K562 (cell line): ENCODE measurements at regions not wholly inside any gene's neighbourhood (a gene's known extent, or its start where the extent isn't known, plus 50 kb on each side); places are given as distances from the start of the nearest gene placed in this dataset.
A peak's percentile ranks its signal among the peaks of the same experiment; 100 is the strongest.

Source experiments
- ATAC-seq: fragments of 200-7000 bp; cut with Tn5 transposase; 3 replicates; pipeline ENCODE4 v1.9.1; 2020; ENCODE audit warnings: moderate library complexity
- BruUV-seq: library from RNA; stranded (reverse); fragments of 400-500 nt; replicated peaks from 2 replicates; lab custom pipeline; 2021; lab: Mats Ljungman, UMichigan
- CTCF ChIA-PET: fragments of 300-600 bp; formaldehyde crosslinking; extraction: SDS; loops from one replicate; lab custom pipeline; 2021; ENCODE audit warnings: low intra/inter-chr PET ratio; lab: Yijun Ruan, JAX
- POLR2A ChIA-PET: fragments of 300-600, 350-650 bp; sonication (Branson Sonifier 250); formaldehyde crosslinking; extraction: SDS; loops from one replicate; lab custom pipeline; 2021; ENCODE audit warnings: antibody characterized with exemption, inconsistent platforms; lab: Yijun Ruan, JAX
- DNase-seq, 4 experiments: peaks; one replicate each; pipeline versions ENCODE4 v3.0.0 to v3.0.0-alpha.2; 2011 to 2018; ENCODE audit warnings: low spot score in 3 of 4, mixed read lengths in 3 of 4; ENCODE audit errors: extremely low read depth in 1 of 4
- FAIRE-seq: peaks from 2 replicates; lab custom pipeline; 2011; peaks lifted over from hg19 to GRCh38; lab: Jason Lieb, UNC
- H2AFZ ChIP-seq: 2 replicates; pipeline ENCODE4 v1.6.0; 2011; ENCODE audit warnings: low read depth, low read length, control low read depth, inconsistent platforms
- H3K27ac ChIP-seq: fragments of 200-600 bp; 3 replicates; pipeline ENCODE4 v1.8.0; 2011; ENCODE audit warnings: low read depth, mild to moderate bottlenecking, control low read depth, inconsistent platforms, low read length, moderate library complexity, mixed read lengths; ENCODE audit errors: extremely low read depth
- H3K27me3 ChIP-seq, 2 experiments: fragments of 300-600 bp in 1 of 2; 2 replicates in 1 of 2; 3 replicates in 1 of 2; pipeline versions ENCODE4 v1.6.0 to v1.8.0; 2011; ENCODE audit warnings: inconsistent platforms in 2 of 2, low read length in 2 of 2, mild to moderate bottlenecking in 1 of 2, mixed read lengths in 1 of 2, moderate library complexity in 1 of 2; ENCODE audit not compliant: control insufficient read depth in 2 of 2, insufficient read depth in 2 of 2
- H3K36me3 ChIP-seq: fragments of 300-600 bp; 3 replicates; pipeline ENCODE4 v1.8.0; 2011; ENCODE audit warnings: mild to moderate bottlenecking, low read length, inconsistent platforms; ENCODE audit not compliant: control insufficient read depth, insufficient read depth
- H3K4me1 ChIP-seq, 2 experiments: fragments of 200-600 bp in 1 of 2; replicated peaks in 1 of 2; 2 replicates in 1 of 2; 3 replicates in 1 of 2; pipeline versions ENCODE4 v1.5.1 to v1.8.0; 2011; ENCODE audit warnings: inconsistent platforms in 2 of 2, low read length in 2 of 2, mild to moderate bottlenecking in 1 of 2, mixed read lengths in 1 of 2, moderate library complexity in 1 of 2; ENCODE audit not compliant: control insufficient read depth in 2 of 2, insufficient read depth in 2 of 2
- H3K4me2 ChIP-seq: 2 replicates; pipeline ENCODE4 v1.6.1; 2011; ENCODE audit warnings: low read length, control low read depth, inconsistent platforms, mixed read lengths; ENCODE audit not compliant: insufficient read depth
- H3K4me3 ChIP-seq: fragments of 200-600 bp; sonication (generic), shearing (Covaris generic); 2 replicates; pipeline ENCODE4 v1.5.1; 2016; ENCODE audit warnings: control low read depth, inconsistent platforms
- H3K79me2 ChIP-seq: fragments of 200-600 bp; 3 replicates; pipeline ENCODE4 v1.8.0; 2011; ENCODE audit warnings: low read length, inconsistent platforms; ENCODE audit not compliant: control insufficient read depth, insufficient read depth
- H3K9ac ChIP-seq, 2 experiments: 2 replicates each; pipeline versions ENCODE4 v1.6.0 to v1.6.1; 2011; ENCODE audit warnings: low read depth in 2 of 2, low read length in 2 of 2, control low read depth in 1 of 2, inconsistent platforms in 1 of 2, mild to moderate bottlenecking in 1 of 2, mixed read lengths in 1 of 2; ENCODE audit not compliant: insufficient read depth in 1 of 2
- H3K9me1 ChIP-seq: one replicate; pipeline ENCODE4 v1.6.0; 2011; ENCODE audit warnings: inconsistent platforms, mild to moderate bottlenecking, low read length, moderate library complexity; ENCODE audit not compliant: control insufficient read depth, insufficient read depth
- H3K9me3 ChIP-seq: replicated peaks from 2 replicates; pipeline ENCODE4 v1.5.1; 2011; ENCODE audit warnings: low read depth, low read length, inconsistent platforms; ENCODE audit not compliant: control insufficient read depth, insufficient read depth
- H4K20me1 ChIP-seq: replicated peaks from 2 replicates; pipeline ENCODE4 v1.6.1; 2011; ENCODE audit warnings: low read length, inconsistent platforms, mixed read lengths; ENCODE audit not compliant: control insufficient read depth, insufficient read depth
- ATF3 ChIP-seq, 2 experiments: fragments of 450-650 bp in 1 of 2; sonication (generic) in 1 of 2; formaldehyde crosslinking in 1 of 2; IDR thresholded peaks in 1 of 2; conservative IDR thresholded peaks in 1 of 2; 2 replicates each; pipeline versions ENCODE4 v1.6.1 to v1.8.1; 2016 to 2023; ENCODE audit warnings: mild to moderate bottlenecking in 2 of 2, moderate library complexity in 2 of 2, inconsistent platforms in 1 of 2, missing genetic modification reagents in 1 of 2
- CEBPB ChIP-seq: fragments of 450-650 bp; IDR thresholded peaks from 2 replicates; pipeline ENCODE4 v1.6.1; 2016; ENCODE audit warnings: missing genetic modification characterization, missing compliant biosample characterization
- CEBPG ChIP-seq, 3 experiments: fragments of 200-800 bp in 1 of 3; sonication (Bioruptor generic) in 1 of 3; sonication (generic) in 1 of 3; formaldehyde crosslinking in 1 of 3; IDR thresholded peaks in 2 of 3; conservative IDR thresholded peaks in 1 of 3; 2 replicates each; pipeline versions ENCODE4 v1.6.1 to v1.8.0; 2016 to 2022; ENCODE audit warnings: missing compliant biosample characterization in 2 of 3, missing genetic modification characterization in 2 of 3, mild to moderate bottlenecking in 1 of 3, missing genetic modification reagents in 1 of 3
- FOSL1 ChIP-seq: fragments of 200-800 bp; sonication (Bioruptor generic); conservative IDR thresholded peaks from 2 replicates; pipeline ENCODE4 v1.6.1; 2016; ENCODE audit warnings: missing genetic modification characterization, missing compliant biosample characterization
- RBFOX2 ChIP-seq: fragments of 200-400 bp; formaldehyde crosslinking; IDR thresholded peaks from 2 replicates; pipeline ENCODE4 v1.6.1; 2017; ENCODE audit warnings: low read depth, mild to moderate bottlenecking, low read length, moderate library complexity
- YY1 ChIP-seq, 3 experiments: IDR thresholded peaks; 2 replicates each; pipeline ENCODE4 v1.6.1; 2011; ENCODE audit warnings: low read length in 2 of 3, mild to moderate bottlenecking in 2 of 3, moderate library complexity in 2 of 3, borderline replicate concordance in 1 of 3, control low read depth in 1 of 3, low read depth in 1 of 3; ENCODE audit not compliant: insufficient read depth in 3 of 3, insufficient replicate concordance in 2 of 3, control insufficient read depth in 1 of 3, insufficient read length in 1 of 3; ENCODE audit errors: extremely low read depth in 1 of 3
- ZNF561 ChIP-seq: fragments of 450-650 bp; formaldehyde crosslinking; conservative IDR thresholded peaks from 2 replicates; pipeline ENCODE4 v1.4.0; 2020; ENCODE audit warnings: mild to moderate bottlenecking, moderate library complexity
- ZNF717 ChIP-seq: fragments of 250-450 bp; sonication (Bioruptor Pico); IDR thresholded peaks from 2 replicates; pipeline ENCODE4 v1.5.0; 2021
- WGBS: fragments of 100-300 bp; shearing (Covaris generic); methylation state at CpG from one replicate; pipeline ENCODE4 v1.1.6; 2016; ENCODE audit warnings: low coverage, mixed read lengths; ENCODE audit not compliant: insufficient coverage; ENCODE audit errors: missing lambda C conversion rate; 5-methylcytosine and 5-hydroxymethylcytosine counted together
- in situ Hi-C: fragments of 300-500 bp; cut with MboI; formaldehyde crosslinking; loops from 4 replicates; pipeline ENCODE4 v1.15.0; 2018; ENCODE audit warnings: inconsistent platforms, mixed read lengths
- intact Hi-C: fragments of 100-400 bp; cut with micrococcal nuclease; formaldehyde crosslinking; loops from 2 replicates; pipeline ENCODE4 v1.14.2; 2022
- TF ChIP-seq, protein P1 (sequence below): sonication (generic); formaldehyde crosslinking; IDR thresholded peaks from 2 replicates; pipeline ENCODE4 v1.8.0; 2022; ENCODE audit warnings: mild to moderate bottlenecking, missing genetic modification reagents

GRCh38 chrX:30957753-30958152 is 68.7 kb upstream of the TAB3 start (continued):
- peak; percentile 72 for TF ChIP-seq FOSL1 (tag)
- TF ChIP-seq, protein P1, sequence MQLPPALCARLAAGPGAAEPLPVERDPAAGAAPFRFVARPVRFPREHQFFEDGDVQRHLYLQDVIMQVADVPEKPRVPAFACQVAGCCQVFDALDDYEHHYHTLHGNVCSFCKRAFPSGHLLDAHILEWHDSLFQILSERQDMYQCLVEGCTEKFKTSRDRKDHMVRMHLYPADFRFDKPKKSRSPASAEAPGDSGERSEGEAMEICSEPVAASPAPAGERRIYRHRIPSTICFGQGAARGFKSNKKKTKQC (CRISPR knock-in tag), result no peak
- TF ChIP-seq ATF3 (IDR thresholded peaks at IDR 0.05), result peak; percentile 69
- no peak for TF ChIP-seq ATF3 (CRISPR knock-in tag; conservative IDR thresholded peaks at IDR 0.05)
- no peak for TF ChIP-seq ZNF717 (CRISPR knock-in tag)

GRCh38 chrX:30955687-30956086 is 66.6 kb upstream of the TAB3 start:
- Histone ChIP-seq H3K4me2 (no peak overlapping the region), H3K9me3 (no peaks in the 10 kb centered on the region), H3K9me1 (no peaks in the 10 kb centered on the region), H4K20me1 (no peaks in the 10 kb centered on the region), H3K9ac (no peak overlapping the region), H3K27ac (no peak overlapping the region), H3K36me3 (no peaks in the 10 kb centered on the region), H3K4me3 (no peak overlapping the region), H3K4me1 (no peaks in the 10 kb centered on the region; a peak in 1 of 5 replicates), H3K27me3 (no peaks in the 10 kb centered on the region), H2AFZ (no peak overlapping the region), H3K79me2 (no peaks in the 10 kb centered on the region)
- ChIA-PET POLR2A (no interaction called here), CTCF (no interaction called here)
- in situ Hi-C loops, result no loop called here
- ATAC-seq (no peak; the same call in 2 of the 3 replicates), FAIRE-seq (no peak), DNase-seq (no peak)
- TF ChIP-seq CEBPG (CRISPR knock-in tag; IDR thresholded peaks at IDR 0.05) (no peak), CEBPG (tag; conservative IDR thresholded peaks at IDR 0.05 in 1 of 2, IDR thresholded peaks at IDR 0.05 in 1 of 2) (peak in 1 of 2 experiments; percentile 79; a peak in 2 of 4 replicates), CEBPB (tag) (peak; percentile 45; the same call in 1 of the 2 replicates), RBFOX2 (no peak), ZNF561 (CRISPR knock-in tag) (no peak), ATF3 (IDR thresholded peaks at IDR 0.05) (peak; percentile 76), ATF3 (CRISPR knock-in tag; conservative IDR thresholded peaks at IDR 0.05) (no peak), YY1 (IDR thresholded peaks at IDR 0.05; ENCODE audit: borderline replicate concordance in 1 of 3, control insufficient read depth in 1 of 3, extremely low read depth in 1 of 3, insufficient read depth in 3 of 3, insufficient read length in 1 of 3, insufficient replicate concordance in 2 of 3, low read depth in 1 of 3, low read length in 2 of 3) (peak in 1 of 3 experiments; percentile 72)
- intact Hi-C loops, result no loop called here
- 25% methylated on average over 3 of the region's 3 CpGs for WGBS
- no TSS peak for BruUV-seq
